Type B pancreatic cell (in vitro differentiated cells): ENCODE measurements at regions not wholly inside any gene's neighbourhood (a gene's known extent, or its start where the extent isn't known, plus 50 kb on each side); places are given as distances from the start of the nearest gene placed in this dataset.
A peak's percentile ranks its signal among the peaks of the same experiment; 100 is the strongest.
"Not testable (repeated sequence)": the region's sequence is repeated elsewhere in the genome, so short reads cannot be mapped to it uniquely, and the experiment has no call there.

Source experiments
- DNase-seq: peaks from one replicate; pipeline ENCODE4 v3.0.0; 2021; ENCODE audit warnings: mixed read lengths; ENCODE audit not compliant: unreplicated experiment; ENCODE audit errors: extremely low spot score
- H3K27ac Mint-ChIP-seq: 2 replicates; pipeline ENCODE4 v1.8.0; 2021; ENCODE audit warnings: mild to moderate bottlenecking, mixed read lengths
- H3K27me3 Mint-ChIP-seq: 2 replicates; pipeline ENCODE4 v1.8.0; 2021; ENCODE audit warnings: mixed read lengths
- H3K36me3 Mint-ChIP-seq: 2 replicates; pipeline ENCODE4 v1.8.0; 2021; ENCODE audit warnings: mixed read lengths
- H3K4me1 Mint-ChIP-seq: one replicate; pipeline ENCODE4 v1.8.0; 2021; ENCODE audit warnings: mixed read lengths; ENCODE audit not compliant: unreplicated experiment
- H3K4me3 Mint-ChIP-seq: 2 replicates; pipeline ENCODE4 v1.8.0; 2021; ENCODE audit warnings: mild to moderate bottlenecking, mixed read lengths
- H3K9me3 Mint-ChIP-seq: 2 replicates; pipeline ENCODE4 v1.8.0; 2021; ENCODE audit warnings: mixed read lengths
- TF ChIP-seq, protein P1 (sequence below): fragments of 200-600 bp; sonication (generic); conservative IDR thresholded peaks from 2 replicates; pipeline ENCODE4 v1.5.0; 2021; ENCODE audit warnings: antibody characterized with exemption, mild to moderate bottlenecking

DNA sequence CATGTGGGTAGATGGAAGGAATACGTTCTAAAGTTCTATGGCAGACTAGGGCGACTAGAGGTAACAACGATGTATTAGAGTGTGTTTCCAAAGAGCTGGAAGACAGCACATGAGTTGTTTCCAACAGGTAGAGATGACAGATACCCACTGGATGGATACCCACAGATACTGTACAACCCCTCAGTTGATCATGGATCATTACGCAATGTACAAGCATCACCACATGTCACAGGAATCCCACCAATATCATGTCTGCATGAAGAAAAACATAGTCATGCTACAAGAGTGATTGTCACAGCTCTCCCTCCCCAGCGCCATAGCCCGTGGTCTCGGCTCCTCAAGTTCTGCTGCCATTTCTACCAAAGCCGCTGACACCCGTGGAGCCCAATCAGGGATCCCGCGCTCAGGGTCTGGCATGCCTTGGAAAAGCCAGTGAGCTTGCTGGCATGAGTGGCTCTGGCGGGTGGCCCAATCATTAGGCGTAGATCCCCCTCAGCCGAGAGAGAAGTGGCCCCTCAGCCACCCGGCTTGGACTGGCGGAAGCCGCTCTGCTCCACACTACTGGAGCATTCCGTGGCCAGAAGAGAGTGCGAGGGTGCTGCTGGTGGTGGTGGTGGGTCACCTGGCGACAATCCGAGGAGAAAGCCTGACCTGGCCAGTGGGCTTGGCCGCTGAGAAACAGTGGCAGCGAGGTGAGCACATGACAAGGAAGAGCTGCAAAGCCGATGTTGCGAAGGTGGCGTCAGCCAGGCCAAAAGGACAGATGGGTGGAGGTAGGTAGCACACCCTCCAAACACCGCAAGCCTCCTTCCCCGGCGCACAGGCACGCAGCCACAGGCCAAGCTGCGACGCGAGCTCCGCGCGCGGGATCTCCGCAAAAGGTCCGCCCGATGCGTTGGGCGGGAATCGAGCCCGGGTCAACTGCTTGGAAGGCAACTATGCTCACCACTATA is 65.7 kb upstream of the FCGR2A start:
- no peaks in the 10 kb centered on the region for H3K4me1 Mint-ChIP-seq
- H3K9me3 Mint-ChIP-seq = no peaks in the 10 kb centered on the region
- peak overlapping the region; percentile 72 for H3K4me3 Mint-ChIP-seq
- H3K36me3 Mint-ChIP-seq = peaks cover 7% of the 10 kb centered on the region
- H3K27ac Mint-ChIP-seq = no peak overlapping the region
- TF ChIP-seq, protein P1, sequence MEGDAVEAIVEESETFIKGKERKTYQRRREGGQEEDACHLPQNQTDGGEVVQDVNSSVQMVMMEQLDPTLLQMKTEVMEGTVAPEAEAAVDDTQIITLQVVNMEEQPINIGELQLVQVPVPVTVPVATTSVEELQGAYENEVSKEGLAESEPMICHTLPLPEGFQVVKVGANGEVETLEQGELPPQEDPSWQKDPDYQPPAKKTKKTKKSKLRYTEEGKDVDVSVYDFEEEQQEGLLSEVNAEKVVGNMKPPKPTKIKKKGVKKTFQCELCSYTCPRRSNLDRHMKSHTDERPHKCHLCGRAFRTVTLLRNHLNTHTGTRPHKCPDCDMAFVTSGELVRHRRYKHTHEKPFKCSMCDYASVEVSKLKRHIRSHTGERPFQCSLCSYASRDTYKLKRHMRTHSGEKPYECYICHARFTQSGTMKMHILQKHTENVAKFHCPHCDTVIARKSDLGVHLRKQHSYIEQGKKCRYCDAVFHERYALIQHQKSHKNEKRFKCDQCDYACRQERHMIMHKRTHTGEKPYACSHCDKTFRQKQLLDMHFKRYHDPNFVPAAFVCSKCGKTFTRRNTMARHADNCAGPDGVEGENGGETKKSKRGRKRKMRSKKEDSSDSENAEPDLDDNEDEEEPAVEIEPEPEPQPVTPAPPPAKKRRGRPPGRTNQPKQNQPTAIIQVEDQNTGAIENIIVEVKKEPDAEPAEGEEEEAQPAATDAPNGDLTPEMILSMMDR = no peak
- no peak for DNase-seq
- peaks cover 62% of the 10 kb centered on the region for H3K27me3 Mint-ChIP-seq

- H3K4me3 Mint-ChIP-seq, H3K27ac Mint-ChIP-seq, H3K9me3 Mint-ChIP-seq, H3K4me1 Mint-ChIP-seq, H3K36me3 Mint-ChIP-seq, DNase-seq: not testable (repeated sequence)
- peaks cover 96% of the 10 kb centered on the region for H3K27me3 Mint-ChIP-seq
Measured at GRCh38 chr1:161433191-161433590, 65.5 kb upstream of the CFAP126 start.

DNA sequence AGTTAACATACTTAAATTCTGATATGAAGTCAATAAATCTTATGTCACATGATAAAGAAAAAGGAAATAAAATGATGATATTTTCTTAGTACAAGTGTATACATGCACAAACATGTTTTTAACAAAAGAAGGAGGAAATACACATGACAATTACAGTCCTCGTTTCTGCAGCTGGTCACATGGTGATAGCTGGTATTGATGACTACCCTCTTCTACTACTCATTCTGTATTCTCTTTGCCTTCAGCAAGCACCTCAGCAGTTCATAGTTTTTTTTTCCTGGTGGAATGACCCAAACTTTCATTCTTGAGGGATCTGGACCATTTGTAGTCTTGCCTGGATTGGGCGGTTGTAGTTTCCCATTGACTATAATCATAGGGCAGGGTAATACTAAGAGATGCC is 64.4 kb upstream of the CFAP126 start:
- Mint-ChIP-seq H3K27me3 (peaks cover 96% of the 10 kb centered on the region), H3K4me1 (peaks cover 5% of the 10 kb centered on the region), H3K27ac (no peak overlapping the region), H3K36me3 (no peaks in the 10 kb centered on the region), H3K4me3 (no peak overlapping the region), H3K9me3 (no peaks in the 10 kb centered on the region)
- no peak for DNase-seq
- TF ChIP-seq, protein P1 = no peak

DNA sequence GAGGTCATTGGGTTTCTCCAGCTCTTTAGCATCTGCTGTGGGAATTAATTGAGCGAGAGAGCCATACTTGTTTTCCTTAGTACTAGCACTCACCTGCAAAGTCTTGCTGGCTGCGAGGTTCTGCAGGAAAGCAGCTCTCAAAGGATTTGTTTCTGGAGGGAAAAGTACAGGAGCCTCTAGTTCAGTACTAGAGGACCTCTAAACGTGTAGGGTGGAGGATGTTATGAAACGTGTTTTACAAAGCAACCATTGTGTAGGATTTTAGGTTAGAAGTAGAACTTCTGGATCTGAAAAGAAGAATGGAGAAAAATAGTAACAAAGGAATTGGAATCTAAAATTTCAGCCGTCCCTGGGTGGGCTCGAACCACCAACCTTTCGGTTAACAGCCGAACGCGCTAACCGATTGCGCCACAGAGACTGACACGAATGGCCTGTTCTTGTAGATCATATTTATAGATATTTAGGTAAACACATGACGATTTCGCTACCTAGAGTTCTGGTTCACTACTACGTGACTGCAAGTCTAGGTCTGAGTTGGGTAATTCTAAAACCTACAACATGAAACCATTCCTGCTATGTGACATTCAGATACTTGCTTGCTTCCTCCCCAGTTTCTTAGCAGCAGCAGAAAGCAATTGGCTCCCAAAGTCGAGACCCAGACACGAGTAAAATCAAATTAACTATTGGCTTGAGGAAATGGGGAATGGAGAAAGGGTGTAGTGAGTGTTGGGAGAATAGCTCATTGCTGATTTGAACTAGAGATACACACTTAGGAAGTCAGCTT is 60.2 kb upstream of the CFAP126 start:
- DNase-seq = no peak

DNA sequence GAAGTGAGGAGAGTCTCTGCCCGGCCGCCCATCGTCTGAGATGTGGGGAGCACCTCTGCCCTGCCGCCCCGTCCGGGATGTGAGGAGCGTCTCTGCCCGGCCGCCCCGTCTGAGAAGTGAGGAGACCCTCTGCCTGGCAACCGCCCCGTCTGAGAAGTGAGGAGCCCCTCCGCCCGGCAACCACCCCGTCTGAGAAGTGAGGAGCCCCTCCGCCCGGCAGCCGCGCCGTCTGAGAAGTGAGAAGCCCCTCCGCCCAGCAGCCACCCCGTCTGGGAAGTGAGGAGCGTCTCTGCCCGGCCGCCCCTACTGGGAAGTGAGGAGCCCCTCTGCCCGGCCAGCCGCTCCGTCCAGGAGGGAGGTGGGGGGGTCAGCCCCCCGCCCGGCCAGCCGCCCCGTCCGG is 55.2 kb upstream of the CFAP126 start:
- not testable (repeated sequence) for H3K4me3 Mint-ChIP-seq, H3K36me3 Mint-ChIP-seq, H3K4me1 Mint-ChIP-seq, H3K9me3 Mint-ChIP-seq, H3K27ac Mint-ChIP-seq, DNase-seq
- H3K27me3 Mint-ChIP-seq = peaks cover 66% of the 10 kb centered on the region

More for the DNA sequence above, 60.2 kb upstream of the CFAP126 start:
- H3K36me3 Mint-ChIP-seq = no peaks in the 10 kb centered on the region
- H3K9me3 Mint-ChIP-seq = no peaks in the 10 kb centered on the region
- peaks cover 5% of the 10 kb centered on the region for H3K4me1 Mint-ChIP-seq
- TF ChIP-seq, protein P1 = no peak
- H3K27me3 Mint-ChIP-seq = peaks cover 81% of the 10 kb centered on the region
- peak overlapping the region; percentile 76 for H3K4me3 Mint-ChIP-seq
- H3K27ac Mint-ChIP-seq = peak overlapping the region; percentile 80

- H3K4me3 Mint-ChIP-seq = peak overlapping the region; percentile 83
- H3K27ac Mint-ChIP-seq = no peak overlapping the region
- H3K27me3 Mint-ChIP-seq = peaks cover 53% of the 10 kb centered on the region
- H3K4me1 Mint-ChIP-seq = no peaks in the 10 kb centered on the region
- H3K36me3 Mint-ChIP-seq = no peaks in the 10 kb centered on the region
- no peak for DNase-seq
- no peaks in the 10 kb centered on the region for H3K9me3 Mint-ChIP-seq
- TF ChIP-seq, protein P1 = no peak
Measured at GRCh38 chr1:161421456-161421855, 53.8 kb upstream of the CFAP126 start.
